ENCODE measurements at regions not wholly inside any gene's neighbourhood (a gene's known extent, or its start where the extent isn't known, plus 50 kb on each side); places are given as distances from the start of the nearest gene placed in this dataset.
"Not testable (repeated sequence)": the region's sequence is repeated elsewhere in the genome, so short reads cannot be mapped to it uniquely, and the experiment has no call there.

GRCh38 chr3:55144015-55144673, 216.3 kb upstream of the LRTM1 start (continued):
- TF ChIP-seq ATOH8 (CRISPR knock-in tag; IDR thresholded peaks at IDR 0.05; ENCODE audit: low read depth) (no peak), KDM1A (IDR thresholded peaks at IDR 0.05; ENCODE audit: low read depth) (no peak), MAFK (IDR thresholded peaks at IDR 0.05; ENCODE audit: partially characterized antibody) (no peak), RFX5 (IDR thresholded peaks at IDR 0.05) (no peak)

- no peak for FAIRE-seq
- DNase-seq (ENCODE audit: low read depth in 1 of 2, low spot score in 1 of 2) = no peak
- POLR2A ChIA-PET = no interaction called here
- no peaks in the 10 kb centered on the region for H3K9me3 ChIP-seq
- H3K4me1 ChIP-seq = no peaks in the 10 kb centered on the region
- no peak for ATAC-seq
- TF ChIP-seq MAZ (IDR thresholded peaks at IDR 0.05; ENCODE audit: borderline replicate concordance, low read depth, low read length) (no peak), POLR2AphosphoS2 (conservative IDR thresholded peaks at IDR 0.05; ENCODE audit: low read length) (no peak), EHMT2 (IDR thresholded peaks at IDR 0.05; ENCODE audit: low read depth) (no peak), RAD21 (conservative IDR thresholded peaks at IDR 0.05 in 1 of 2, IDR thresholded peaks at IDR 0.05 in 1 of 2) (no peak), JUNB (IDR thresholded peaks at IDR 0.05) (no peak), ESRRA (IDR thresholded peaks at IDR 0.05; ENCODE audit: borderline replicate concordance, low read length) (no peak)
- WGBS (ENCODE audit: missing lambda C conversion rate) = 7% methylated on average over 2 of the region's 2 CpGs
- H3K27ac ChIP-seq = no peak overlapping the region
- no peak overlapping the region for H3K4me3 ChIP-seq
- CTCF ChIA-PET = no interaction called here
- no peak overlapping the region for H3K4me2 ChIP-seq
Measured at GRCh38 chr3:55143336-55143735, 215.5 kb upstream of the LRTM1 start.

- H3K4me3 ChIP-seq; H3K4me2 ChIP-seq; ATAC-seq; FAIRE-seq; CTCF ChIA-PET; H3K9me3 ChIP-seq; H3K4me1 ChIP-seq; H3K27ac ChIP-seq; DNase-seq (ENCODE audit: low read depth in 1 of 2, low spot score in 1 of 2); POLR2A ChIA-PET: not testable (repeated sequence)
- 58% methylated on average over 25 of the region's 25 CpGs for WGBS (ENCODE audit: missing lambda C conversion rate)
Measured at GRCh38 chr3:55136291-55136690, 208.4 kb upstream of the LRTM1 start.

- Histone ChIP-seq H3K27ac (no peak overlapping the region), H3K9me3 (no peaks in the 10 kb centered on the region), H3K4me3 (no peak overlapping the region), H3K4me2 (no peak overlapping the region), H3K4me1 (no peaks in the 10 kb centered on the region)
- ChIA-PET POLR2A (no interaction called here), CTCF (no interaction called here)
- ATAC-seq = no peak
- no peak for FAIRE-seq
- WGBS (ENCODE audit: missing lambda C conversion rate) = 2% methylated on average over 8 of the region's 8 CpGs
- DNase-seq (ENCODE audit: low read depth in 1 of 2, low spot score in 1 of 2) = no peak
- TF ChIP-seq GATA3 (IDR thresholded peaks at IDR 0.05; ENCODE audit: borderline replicate concordance) (no peak), MAFK (IDR thresholded peaks at IDR 0.05; ENCODE audit: partially characterized antibody) (no peak), REST (IDR thresholded peaks at IDR 0.05) (no peak)
Measured at GRCh38 chr3:55128225-55128823, 200.5 kb upstream of the LRTM1 start.

GRCh38 chr3:55127565-55127964, 199.7 kb upstream of the LRTM1 start:
- FAIRE-seq (no peak), DNase-seq (ENCODE audit: low read depth in 1 of 2, low spot score in 1 of 2) (no peak), ATAC-seq (no peak)
- no peaks in the 10 kb centered on the region for H3K9me3 ChIP-seq
- H3K4me3 ChIP-seq = no peak overlapping the region
- no peak for TF ChIP-seq TFCP2L1 (CRISPR knock-in tag; IDR thresholded peaks at IDR 0.05)
- TF ChIP-seq EHMT2 (IDR thresholded peaks at IDR 0.05; ENCODE audit: low read depth) = no peak
- no peak for TF ChIP-seq CHD4 (IDR thresholded peaks at IDR 0.05; ENCODE audit: borderline replicate concordance)
- no peak for TF ChIP-seq SMC3 (IDR thresholded peaks at IDR 0.05)
- TF ChIP-seq EHF (CRISPR knock-in tag; IDR thresholded peaks at IDR 0.05) = no peak
- no peak for TF ChIP-seq HOXB13 (CRISPR knock-in tag; IDR thresholded peaks at IDR 0.05; ENCODE audit: low read depth)
- TF ChIP-seq HES2 (IDR thresholded peaks at IDR 0.05) = no peak
- TF ChIP-seq JUN (IDR thresholded peaks at IDR 0.05) = no peak
- no peaks in the 10 kb centered on the region for H3K4me1 ChIP-seq
- no peak overlapping the region for H3K27ac ChIP-seq
- CTCF ChIA-PET = no interaction called here
- 19% methylated on average over 4 of the region's 4 CpGs for WGBS (ENCODE audit: missing lambda C conversion rate)
- POLR2A ChIA-PET = no interaction called here
- no peak overlapping the region for H3K4me2 ChIP-seq
